Panc1 (cell line): ENCODE measurements at regions not wholly inside any gene's neighbourhood (a gene's known extent, or its start where the extent isn't known, plus 50 kb on each side); places are given as distances from the start of the nearest gene placed in this dataset.
"Not testable (repeated sequence)": the region's sequence is repeated elsewhere in the genome, so short reads cannot be mapped to it uniquely, and the experiment has no call there.

ENCODE experiments used
- POLR2AphosphoS5 ChIP-seq: IDR thresholded peaks from 2 replicates; pipeline ENCODE4 v1.6.1; 2012; ENCODE audit warnings: mild to moderate bottlenecking, low read depth, low read length, moderate library complexity
- SIN3A ChIP-seq: IDR thresholded peaks from 2 replicates; pipeline ENCODE4 v1.6.1; 2012; ENCODE audit warnings: low read depth, mild to moderate bottlenecking, low read length, moderate library complexity, borderline replicate concordance; ENCODE audit not compliant: insufficient read depth
- TCF7L2 ChIP-seq: IDR thresholded peaks from 2 replicates; pipeline ENCODE4 v1.6.1; 2011; ENCODE audit warnings: mild to moderate bottlenecking, low read depth, low read length, inconsistent platforms
- TF ChIP-seq, protein P1 (sequence below): fragments of 450-650 bp; IDR thresholded peaks from 2 replicates; pipeline ENCODE4 v1.5.1; 2017; ENCODE audit warnings: mild to moderate bottlenecking
- TF ChIP-seq, protein P2 (sequence below), 2 experiments: IDR thresholded peaks; 2 replicates each; pipeline ENCODE4 v1.6.1; 2011 to 2012; ENCODE audit warnings: low read depth in 2 of 2, control low read depth in 1 of 2, low read length in 1 of 2, mild to moderate bottlenecking in 1 of 2, moderate library complexity in 1 of 2; ENCODE audit not compliant: insufficient read depth in 1 of 2

DNA sequence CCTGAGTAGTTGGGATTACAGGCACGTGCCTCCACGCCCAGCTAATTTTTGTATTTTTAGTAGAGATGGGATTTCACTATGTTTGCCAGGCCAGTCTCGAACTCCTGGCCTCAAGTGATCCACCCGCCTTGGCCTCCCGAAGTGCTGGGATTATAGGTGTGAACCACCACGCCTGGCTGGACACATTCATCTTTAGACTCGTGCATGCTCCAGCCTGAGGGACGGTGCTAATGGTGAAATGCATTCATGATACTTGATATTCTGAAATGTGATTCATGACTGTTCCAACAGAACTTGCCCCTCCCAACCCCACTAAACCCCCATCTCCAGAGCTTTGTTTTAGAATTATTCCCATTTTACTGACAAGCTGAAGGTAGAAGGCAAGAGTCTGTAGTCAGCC is 71.0 kb downstream of the SPRING1 start:
- TF ChIP-seq, protein P1, sequence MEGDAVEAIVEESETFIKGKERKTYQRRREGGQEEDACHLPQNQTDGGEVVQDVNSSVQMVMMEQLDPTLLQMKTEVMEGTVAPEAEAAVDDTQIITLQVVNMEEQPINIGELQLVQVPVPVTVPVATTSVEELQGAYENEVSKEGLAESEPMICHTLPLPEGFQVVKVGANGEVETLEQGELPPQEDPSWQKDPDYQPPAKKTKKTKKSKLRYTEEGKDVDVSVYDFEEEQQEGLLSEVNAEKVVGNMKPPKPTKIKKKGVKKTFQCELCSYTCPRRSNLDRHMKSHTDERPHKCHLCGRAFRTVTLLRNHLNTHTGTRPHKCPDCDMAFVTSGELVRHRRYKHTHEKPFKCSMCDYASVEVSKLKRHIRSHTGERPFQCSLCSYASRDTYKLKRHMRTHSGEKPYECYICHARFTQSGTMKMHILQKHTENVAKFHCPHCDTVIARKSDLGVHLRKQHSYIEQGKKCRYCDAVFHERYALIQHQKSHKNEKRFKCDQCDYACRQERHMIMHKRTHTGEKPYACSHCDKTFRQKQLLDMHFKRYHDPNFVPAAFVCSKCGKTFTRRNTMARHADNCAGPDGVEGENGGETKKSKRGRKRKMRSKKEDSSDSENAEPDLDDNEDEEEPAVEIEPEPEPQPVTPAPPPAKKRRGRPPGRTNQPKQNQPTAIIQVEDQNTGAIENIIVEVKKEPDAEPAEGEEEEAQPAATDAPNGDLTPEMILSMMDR: not testable (repeated sequence)
- TF ChIP-seq, protein P2, sequence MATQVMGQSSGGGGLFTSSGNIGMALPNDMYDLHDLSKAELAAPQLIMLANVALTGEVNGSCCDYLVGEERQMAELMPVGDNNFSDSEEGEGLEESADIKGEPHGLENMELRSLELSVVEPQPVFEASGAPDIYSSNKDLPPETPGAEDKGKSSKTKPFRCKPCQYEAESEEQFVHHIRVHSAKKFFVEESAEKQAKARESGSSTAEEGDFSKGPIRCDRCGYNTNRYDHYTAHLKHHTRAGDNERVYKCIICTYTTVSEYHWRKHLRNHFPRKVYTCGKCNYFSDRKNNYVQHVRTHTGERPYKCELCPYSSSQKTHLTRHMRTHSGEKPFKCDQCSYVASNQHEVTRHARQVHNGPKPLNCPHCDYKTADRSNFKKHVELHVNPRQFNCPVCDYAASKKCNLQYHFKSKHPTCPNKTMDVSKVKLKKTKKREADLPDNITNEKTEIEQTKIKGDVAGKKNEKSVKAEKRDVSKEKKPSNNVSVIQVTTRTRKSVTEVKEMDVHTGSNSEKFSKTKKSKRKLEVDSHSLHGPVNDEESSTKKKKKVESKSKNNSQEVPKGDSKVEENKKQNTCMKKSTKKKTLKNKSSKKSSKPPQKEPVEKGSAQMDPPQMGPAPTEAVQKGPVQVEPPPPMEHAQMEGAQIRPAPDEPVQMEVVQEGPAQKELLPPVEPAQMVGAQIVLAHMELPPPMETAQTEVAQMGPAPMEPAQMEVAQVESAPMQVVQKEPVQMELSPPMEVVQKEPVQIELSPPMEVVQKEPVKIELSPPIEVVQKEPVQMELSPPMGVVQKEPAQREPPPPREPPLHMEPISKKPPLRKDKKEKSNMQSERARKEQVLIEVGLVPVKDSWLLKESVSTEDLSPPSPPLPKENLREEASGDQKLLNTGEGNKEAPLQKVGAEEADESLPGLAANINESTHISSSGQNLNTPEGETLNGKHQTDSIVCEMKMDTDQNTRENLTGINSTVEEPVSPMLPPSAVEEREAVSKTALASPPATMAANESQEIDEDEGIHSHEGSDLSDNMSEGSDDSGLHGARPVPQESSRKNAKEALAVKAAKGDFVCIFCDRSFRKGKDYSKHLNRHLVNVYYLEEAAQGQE (IDR thresholded peaks at IDR 0.05; ENCODE audit: insufficient read depth in 1 of 2, low read depth in 2 of 2, low read length in 1 of 2): not testable (repeated sequence)
- TF ChIP-seq POLR2AphosphoS5, SIN3A, TCF7L2: not testable (repeated sequence)
